Keratinocyte (primary cell): ENCODE measurements at regions not wholly inside any gene's neighbourhood (a gene's known extent, or its start where the extent isn't known, plus 50 kb on each side); places are given as distances from the start of the nearest gene placed in this dataset.

Source experiments
- DNase-seq: peaks from one replicate; pipeline ENCODE4 v3.0.0-alpha.2; 2011; ENCODE audit warnings: low read depth, missing footprints, low spot score
- FAIRE-seq: peaks from 2 replicates; lab custom pipeline; 2011; peaks lifted over from hg19 to GRCh38; lab: Jason Lieb, UNC
- H2AFZ ChIP-seq: 2 replicates; pipeline ENCODE4 v1.6.0; 2012; ENCODE audit warnings: low read length, control low read depth, inconsistent platforms; ENCODE audit not compliant: control insufficient read depth
- H3K27ac ChIP-seq: 2 replicates; pipeline ENCODE4 v1.5.1; 2011; ENCODE audit warnings: low read length; ENCODE audit not compliant: control insufficient read depth, insufficient read depth
- H3K27me3 ChIP-seq: 3 replicates; pipeline ENCODE4 v1.6.0; 2011; ENCODE audit warnings: low read length; ENCODE audit not compliant: control insufficient read depth, insufficient read depth; ENCODE audit errors: extremely low read depth
- H3K36me3 ChIP-seq, 2 experiments: 2 replicates in 1 of 2; 3 replicates in 1 of 2; pipeline ENCODE4 v1.5.1; 2011; ENCODE audit warnings: low read length in 2 of 2, mild to moderate bottlenecking in 1 of 2; ENCODE audit not compliant: control insufficient read depth in 2 of 2, insufficient read depth in 2 of 2; ENCODE audit errors: extremely low read depth in 1 of 2
- H3K4me1 ChIP-seq: 3 replicates; pipeline ENCODE4 v1.5.1; 2011; ENCODE audit warnings: low read length; ENCODE audit not compliant: control insufficient read depth, insufficient read depth; ENCODE audit errors: extremely low read depth
- H3K4me2 ChIP-seq: 3 replicates; pipeline ENCODE4 v1.6.0; 2011; ENCODE audit warnings: low read depth, low read length; ENCODE audit not compliant: control insufficient read depth, insufficient read depth; ENCODE audit errors: extremely low read depth
- H3K4me3 ChIP-seq, 3 experiments: fragments of 200-600 bp in 1 of 3; sonication (generic) in 1 of 3; 2 replicates in 2 of 3; 3 replicates in 1 of 3; pipeline ENCODE4 v1.5.1; 2011 to 2016; ENCODE audit warnings: low read length in 3 of 3, mild to moderate bottlenecking in 3 of 3, control low read depth in 2 of 3, inconsistent platforms in 1 of 3, low read depth in 1 of 3, mixed read lengths in 1 of 3, mixed run types in 1 of 3, moderate library complexity in 1 of 3; ENCODE audit not compliant: control insufficient read depth in 2 of 3, insufficient read depth in 2 of 3; ENCODE audit errors: extremely low read depth in 1 of 3
- H3K79me2 ChIP-seq: 2 replicates; pipeline ENCODE4 v1.6.0; 2012; ENCODE audit warnings: low read length; ENCODE audit not compliant: control insufficient read depth, insufficient read depth
- H3K9ac ChIP-seq: 3 replicates; pipeline ENCODE4 v1.6.0; 2011; ENCODE audit warnings: low read length; ENCODE audit not compliant: control insufficient read depth, insufficient read depth; ENCODE audit errors: extremely low read depth
- H3K9me1 ChIP-seq: 3 replicates; pipeline ENCODE4 v1.6.0; 2011; ENCODE audit warnings: low read length; ENCODE audit not compliant: control insufficient read depth, insufficient read depth; ENCODE audit errors: extremely low read depth
- H3K9me3 ChIP-seq: 2 replicates; pipeline ENCODE4 v1.5.1; 2012; ENCODE audit warnings: low read depth, low read length; ENCODE audit not compliant: control insufficient read depth
- H4K20me1 ChIP-seq: 3 replicates; pipeline ENCODE4 v1.6.0; 2011; ENCODE audit warnings: low read length; ENCODE audit not compliant: control insufficient read depth, insufficient read depth; ENCODE audit errors: extremely low read depth
- EZH2 ChIP-seq: IDR thresholded peaks from one replicate; pipeline ENCODE4 v1.6.1; 2012; ENCODE audit warnings: inconsistent platforms, mild to moderate bottlenecking, low read length, moderate library complexity
- dilution Hi-C: fragments of 300-500 bp; cut with MboI; formaldehyde crosslinking; loops from one replicate; pipeline ENCODE4 v1.7.0; 2020; ENCODE audit warnings: low sequenced_read_pairs; ENCODE audit not compliant: extremely low pct_ligation_motif_present
- TF ChIP-seq, protein P1 (sequence below), 3 experiments: IDR thresholded peaks in 1 of 3; conservative IDR thresholded peaks in 1 of 3; optimal IDR thresholded peaks in 1 of 3; 2 replicates in 2 of 3; 3 replicates in 1 of 3; pipeline versions ENCODE3 to v1.5.1; 2011; ENCODE audit warnings: low read length in 3 of 3, mild to moderate bottlenecking in 3 of 3, moderate library complexity in 2 of 3, control low read depth in 1 of 3, inconsistent platforms in 1 of 3; ENCODE audit not compliant: insufficient read depth in 2 of 3; ENCODE audit errors: extremely low read depth in 1 of 3

DNA sequence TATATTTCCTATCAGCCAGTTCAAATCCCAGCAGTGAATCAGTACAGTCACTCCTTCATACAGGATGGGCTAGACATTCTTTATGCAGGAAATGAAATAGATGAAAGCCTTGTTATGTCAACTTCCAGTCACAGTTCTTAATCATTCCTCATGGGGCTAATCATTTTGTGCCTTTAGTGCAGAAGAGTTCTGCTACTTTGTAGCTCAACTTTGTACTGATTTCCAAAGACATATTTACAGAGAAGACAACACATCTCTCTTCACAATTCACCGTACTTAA, 593.9 kb upstream of the NETO1 start:
- Histone ChIP-seq H3K4me3 (no peak overlapping the region), H3K9me1 (no peaks in the 10 kb centered on the region), H3K27ac (no peak overlapping the region), H3K9me3 (no peaks in the 10 kb centered on the region), H3K36me3 (no peaks in the 10 kb centered on the region), H3K9ac (no peak overlapping the region), H3K4me1 (peaks cover 5% of the 10 kb centered on the region), H3K27me3 (no peaks in the 10 kb centered on the region), H2AFZ (peak overlapping the region; percentile 27), H3K4me2 (no peak overlapping the region), H3K79me2 (no peaks in the 10 kb centered on the region), H4K20me1 (no peaks in the 10 kb centered on the region)
- FAIRE-seq (no peak), DNase-seq (no peak)
- TF ChIP-seq EZH2 = no peak
- TF ChIP-seq, protein P1, sequence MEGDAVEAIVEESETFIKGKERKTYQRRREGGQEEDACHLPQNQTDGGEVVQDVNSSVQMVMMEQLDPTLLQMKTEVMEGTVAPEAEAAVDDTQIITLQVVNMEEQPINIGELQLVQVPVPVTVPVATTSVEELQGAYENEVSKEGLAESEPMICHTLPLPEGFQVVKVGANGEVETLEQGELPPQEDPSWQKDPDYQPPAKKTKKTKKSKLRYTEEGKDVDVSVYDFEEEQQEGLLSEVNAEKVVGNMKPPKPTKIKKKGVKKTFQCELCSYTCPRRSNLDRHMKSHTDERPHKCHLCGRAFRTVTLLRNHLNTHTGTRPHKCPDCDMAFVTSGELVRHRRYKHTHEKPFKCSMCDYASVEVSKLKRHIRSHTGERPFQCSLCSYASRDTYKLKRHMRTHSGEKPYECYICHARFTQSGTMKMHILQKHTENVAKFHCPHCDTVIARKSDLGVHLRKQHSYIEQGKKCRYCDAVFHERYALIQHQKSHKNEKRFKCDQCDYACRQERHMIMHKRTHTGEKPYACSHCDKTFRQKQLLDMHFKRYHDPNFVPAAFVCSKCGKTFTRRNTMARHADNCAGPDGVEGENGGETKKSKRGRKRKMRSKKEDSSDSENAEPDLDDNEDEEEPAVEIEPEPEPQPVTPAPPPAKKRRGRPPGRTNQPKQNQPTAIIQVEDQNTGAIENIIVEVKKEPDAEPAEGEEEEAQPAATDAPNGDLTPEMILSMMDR (optimal IDR thresholded peaks at IDR 0.05 in 1 of 3, IDR thresholded peaks at IDR 0.05 in 1 of 3, conservative IDR thresholded peaks at IDR 0.05 in 1 of 3; ENCODE audit: extremely low read depth in 1 of 3, insufficient read depth in 2 of 3, low read length in 3 of 3) = no peak
- dilution Hi-C loops = no loop called here

DNA sequence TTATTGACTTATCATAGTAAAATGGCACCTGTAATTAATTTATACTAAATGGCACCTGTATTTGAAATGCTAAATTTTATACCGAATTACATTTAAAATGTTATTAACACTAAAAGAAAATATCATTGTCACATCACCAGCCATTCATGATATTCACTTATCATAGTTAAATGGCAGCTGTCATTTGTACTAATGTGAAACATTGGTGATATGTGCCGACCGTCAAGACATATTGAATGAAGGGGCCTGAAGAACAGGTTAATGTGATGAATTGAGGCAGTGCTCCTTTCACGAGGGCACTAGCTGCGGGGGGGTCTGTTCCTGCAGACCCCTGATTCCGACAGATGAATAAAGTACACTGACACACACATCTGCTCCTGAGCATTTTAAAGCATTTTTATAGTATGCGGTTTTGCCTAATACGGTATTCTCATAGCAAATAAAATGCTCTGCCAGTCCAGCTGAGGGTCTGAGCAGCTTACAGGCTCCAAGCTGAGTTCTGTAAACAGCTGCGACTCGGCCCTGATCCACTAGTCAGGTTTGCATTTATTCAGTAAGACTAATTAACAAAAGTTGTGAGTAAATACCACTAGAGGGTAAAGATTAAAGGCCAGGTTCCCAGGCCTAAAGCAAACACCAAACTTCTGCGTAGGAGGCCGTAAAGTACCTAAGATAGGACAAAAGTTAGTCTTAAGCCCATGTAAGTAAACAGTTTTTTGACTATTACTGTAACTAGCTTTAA, 593.4 kb upstream of the NETO1 start:
- no peak overlapping the region for H3K4me2 ChIP-seq
- no peak overlapping the region for H3K9ac ChIP-seq
- no peaks in the 10 kb centered on the region for H3K9me1 ChIP-seq
- no peaks in the 10 kb centered on the region for H3K27me3 ChIP-seq
- no peaks in the 10 kb centered on the region for H4K20me1 ChIP-seq
- no peak overlapping the region for H3K4me3 ChIP-seq
- H2AFZ ChIP-seq = no peak overlapping the region
- peaks cover 5% of the 10 kb centered on the region for H3K4me1 ChIP-seq
- no peak overlapping the region for H3K27ac ChIP-seq
- no peaks in the 10 kb centered on the region for H3K9me3 ChIP-seq
- dilution Hi-C loops = no loop called here
- no peaks in the 10 kb centered on the region for H3K36me3 ChIP-seq
- DNase-seq = no peak
- H3K79me2 ChIP-seq = no peaks in the 10 kb centered on the region
- no peak for FAIRE-seq
- TF ChIP-seq, protein P1 (optimal IDR thresholded peaks at IDR 0.05 in 1 of 3, IDR thresholded peaks at IDR 0.05 in 1 of 3, conservative IDR thresholded peaks at IDR 0.05 in 1 of 3; ENCODE audit: extremely low read depth in 1 of 3, insufficient read depth in 2 of 3, low read length in 3 of 3) = no peak
- TF ChIP-seq EZH2 = no peak
